ENCODE measurements at regions not wholly inside any gene's neighbourhood (a gene's known extent, or its start where the extent isn't known, plus 50 kb on each side); places are given as distances from the start of the nearest gene placed in this dataset.
"Not testable (repeated sequence)": the region's sequence is repeated elsewhere in the genome, so short reads cannot be mapped to it uniquely, and the experiment has no call there.

GRCh38 chr5:166722939-166723338 lies 1568.5 kb upstream of the WWC1 start:
- Histone ChIP-seq H3K4me1 (ENCODE audit: control insufficient read depth, insufficient read depth, low read length) (no peaks in the 10 kb centered on the region), H3K36me3 (ENCODE audit: control insufficient read depth, insufficient read depth, low read length) (no peaks in the 10 kb centered on the region), H3K27ac (ENCODE audit: low read length) (no peak overlapping the region), H3K4me3 (ENCODE audit: low read length) (no peak overlapping the region), H3K9me3 (ENCODE audit: control insufficient read depth, insufficient read depth, low read length) (peaks cover 4% of the 10 kb centered on the region), H3K27me3 (ENCODE audit: control insufficient read depth, insufficient read depth, low read length) (no peaks in the 10 kb centered on the region)
- Mint-ChIP-seq H3K27ac (no peak overlapping the region), H3K4me1 (no peaks in the 10 kb centered on the region), H3K27me3 (ENCODE audit: low read depth in 2 of 2) (no peaks in the 10 kb centered on the region), H3K9me3 (peaks cover 11 to 15% of the 10 kb centered on the region in 2 donors), H3K4me3 (no peak overlapping the region), H3K36me3 (no peaks in the 10 kb centered on the region)
- no peak for TF ChIP-seq CTCF (IDR thresholded peaks at IDR 0.05)
- DNase-seq: no peak
- intact Hi-C loops (cut with micrococcal nuclease): no loop called here
- 100% methylated on average over 2 of the region's 2 CpGs for WGBS (ENCODE audit: insufficient coverage)
- no peak for ATAC-seq

- ATAC-seq (no peak), DNase-seq (no peak)
- H3K27ac Mint-ChIP-seq: no peak overlapping the region
- no peaks in the 10 kb centered on the region for H3K36me3 Mint-ChIP-seq
- H3K27ac ChIP-seq (ENCODE audit: low read length): no peak overlapping the region
- H3K4me1 Mint-ChIP-seq: no peaks in the 10 kb centered on the region
- peaks cover 7 to 15% of the 10 kb centered on the region in 2 donors for H3K9me3 Mint-ChIP-seq
- WGBS (ENCODE audit: insufficient coverage): 76% methylated on average over 3 of the region's 5 CpGs
- H3K4me3 ChIP-seq (ENCODE audit: low read length): no peak overlapping the region
- intact Hi-C loops (cut with micrococcal nuclease): no loop called here
- H3K27me3 ChIP-seq (ENCODE audit: control insufficient read depth, insufficient read depth, low read length): no peaks in the 10 kb centered on the region
- H3K27me3 Mint-ChIP-seq (ENCODE audit: low read depth in 2 of 2): no peaks in the 10 kb centered on the region
- TF ChIP-seq CTCF (IDR thresholded peaks at IDR 0.05): no peak
- H3K9me3 ChIP-seq (ENCODE audit: control insufficient read depth, insufficient read depth, low read length): peaks cover 4% of the 10 kb centered on the region
- no peaks in the 10 kb centered on the region for H3K4me1 ChIP-seq (ENCODE audit: control insufficient read depth, insufficient read depth, low read length)
- H3K4me3 Mint-ChIP-seq: no peak overlapping the region
- H3K36me3 ChIP-seq (ENCODE audit: control insufficient read depth, insufficient read depth, low read length): no peaks in the 10 kb centered on the region
These were observed 1567.2 kb upstream of the WWC1 start for GRCh38 chr5:166724284-166724683.

- H3K9me3 ChIP-seq (ENCODE audit: control insufficient read depth, insufficient read depth, low read length): peaks cover 2% of the 10 kb centered on the region
- no peaks in the 10 kb centered on the region for H3K36me3 Mint-ChIP-seq
- H3K27ac Mint-ChIP-seq: no peak overlapping the region
- H3K36me3 ChIP-seq (ENCODE audit: control insufficient read depth, insufficient read depth, low read length): no peaks in the 10 kb centered on the region
- no peaks in the 10 kb centered on the region for H3K4me1 ChIP-seq (ENCODE audit: control insufficient read depth, insufficient read depth, low read length)
- peaks cover 7 to 12% of the 10 kb centered on the region in 2 donors for H3K9me3 Mint-ChIP-seq
- no peak overlapping the region for H3K4me3 Mint-ChIP-seq
- no CpG with 5 or more reads among the region's 1 CpG for WGBS (ENCODE audit: insufficient coverage)
- TF ChIP-seq CTCF (IDR thresholded peaks at IDR 0.05): no peak
- H3K27me3 Mint-ChIP-seq (ENCODE audit: low read depth in 2 of 2): no peaks in the 10 kb centered on the region
- H3K27ac ChIP-seq (ENCODE audit: low read length): no peak overlapping the region
- H3K4me3 ChIP-seq (ENCODE audit: low read length): no peak overlapping the region
- H3K4me1 Mint-ChIP-seq: no peaks in the 10 kb centered on the region
- intact Hi-C loops (cut with micrococcal nuclease): no loop called here
- no peaks in the 10 kb centered on the region for H3K27me3 ChIP-seq (ENCODE audit: control insufficient read depth, insufficient read depth, low read length)
- DNase-seq: no peak
- no peak for ATAC-seq
These were observed 1565.9 kb upstream of the WWC1 start for GRCh38 chr5:166725593-166725992.

- no peak overlapping the region for H3K4me3 ChIP-seq (ENCODE audit: low read length)
- ATAC-seq: no peak
- peaks cover 4 to 12% of the 10 kb centered on the region in 2 donors for H3K9me3 Mint-ChIP-seq
- no peak for DNase-seq
- intact Hi-C loops (cut with micrococcal nuclease): no loop called here
- H3K4me3 Mint-ChIP-seq: no peak overlapping the region
- TF ChIP-seq CTCF (IDR thresholded peaks at IDR 0.05): no peak
- no peak overlapping the region for H3K27ac Mint-ChIP-seq
- no peak overlapping the region for H3K27ac ChIP-seq (ENCODE audit: low read length)
- 89% methylated on average over 1 of the region's 1 CpG for WGBS (ENCODE audit: insufficient coverage)
- H3K4me1 ChIP-seq (ENCODE audit: control insufficient read depth, insufficient read depth, low read length): no peaks in the 10 kb centered on the region
- H3K27me3 ChIP-seq (ENCODE audit: control insufficient read depth, insufficient read depth, low read length): no peaks in the 10 kb centered on the region
- H3K27me3 Mint-ChIP-seq (ENCODE audit: low read depth in 2 of 2): no peaks in the 10 kb centered on the region
- no peaks in the 10 kb centered on the region for H3K36me3 ChIP-seq (ENCODE audit: control insufficient read depth, insufficient read depth, low read length)
- H3K36me3 Mint-ChIP-seq: no peaks in the 10 kb centered on the region
- no peaks in the 10 kb centered on the region for H3K9me3 ChIP-seq (ENCODE audit: control insufficient read depth, insufficient read depth, low read length)
- no peaks in the 10 kb centered on the region for H3K4me1 Mint-ChIP-seq
These were observed 1565.0 kb upstream of the WWC1 start for GRCh38 chr5:166726406-166726805.

- intact Hi-C loops (cut with micrococcal nuclease); H3K36me3 ChIP-seq (ENCODE audit: control insufficient read depth, insufficient read depth, low read length); H3K4me1 ChIP-seq (ENCODE audit: control insufficient read depth, insufficient read depth, low read length); H3K27me3 ChIP-seq (ENCODE audit: control insufficient read depth, insufficient read depth, low read length); ATAC-seq; H3K27ac ChIP-seq (ENCODE audit: low read length); H3K27ac Mint-ChIP-seq; DNase-seq; H3K9me3 ChIP-seq (ENCODE audit: control insufficient read depth, insufficient read depth, low read length); H3K4me1 Mint-ChIP-seq; H3K4me3 ChIP-seq (ENCODE audit: low read length); H3K4me3 Mint-ChIP-seq; H3K27me3 Mint-ChIP-seq (ENCODE audit: low read depth in 2 of 2): not testable (repeated sequence)
- WGBS (ENCODE audit: insufficient coverage): 88% methylated on average over 4 of the region's 4 CpGs
- Mint-ChIP-seq H3K36me3 (peaks cover 13% of the 10 kb centered on the region), H3K9me3 (peaks cover 32 to 42% of the 10 kb centered on the region in 2 donors)
These were observed 1548.5 kb upstream of the WWC1 start for GRCh38 chr5:166742951-166743350.

Measured in natural killer cell (primary cell).